Fibroblast of skin of scalp (primary cell): ENCODE measurements at regions not wholly inside any gene's neighbourhood (a gene's known extent, or its start where the extent isn't known, plus 50 kb on each side); places are given as distances from the start of the nearest gene placed in this dataset.
"Not testable (repeated sequence)": the region's sequence is repeated elsewhere in the genome, so short reads cannot be mapped to it uniquely, and the experiment has no call there.

Experiments
- DNase-seq: peaks from one replicate; pipeline ENCODE4 v3.0.0-alpha.2; 2013

DNA sequence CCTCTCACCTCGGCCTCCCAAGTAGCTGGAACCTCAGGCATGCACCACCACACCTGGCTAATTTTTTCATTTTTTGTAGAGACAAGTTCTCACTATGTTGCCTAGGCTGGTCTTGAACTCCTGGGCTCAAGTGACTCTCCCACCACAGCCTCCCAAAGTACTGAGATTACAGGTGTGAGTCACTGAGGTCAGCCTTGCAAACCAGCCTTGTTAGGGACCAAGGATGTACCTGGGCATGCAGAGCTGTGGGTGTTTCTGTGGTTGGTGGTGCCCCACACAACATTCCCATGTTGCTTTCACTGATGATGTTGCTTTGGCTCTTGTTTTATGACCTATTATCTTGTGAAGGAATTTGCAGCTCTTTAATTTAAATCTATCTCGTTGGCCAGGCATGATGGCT is 54.8 kb downstream of the OTUD1 start:
- DNase-seq = no peak

DNA sequence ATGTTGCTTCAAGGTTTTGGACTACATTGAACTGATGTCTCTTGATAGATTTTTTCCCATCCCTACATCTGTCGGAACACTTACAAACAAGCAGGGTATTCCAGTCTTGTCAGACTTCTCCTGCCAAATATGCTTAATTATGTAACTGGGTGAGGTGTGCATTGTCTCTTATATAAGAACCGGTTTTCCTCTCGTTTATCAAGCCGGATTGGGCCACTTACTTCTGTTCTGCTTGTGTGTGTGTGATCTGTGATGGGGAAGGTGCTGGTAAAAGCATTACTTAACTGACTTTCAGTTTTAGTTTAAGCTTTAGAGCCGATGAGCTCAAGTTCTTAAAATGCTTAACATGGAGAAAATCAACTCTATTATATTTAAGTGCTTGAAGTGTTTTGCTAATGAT is 57.9 kb downstream of the OTUD1 start:
- DNase-seq = no peak

DNA sequence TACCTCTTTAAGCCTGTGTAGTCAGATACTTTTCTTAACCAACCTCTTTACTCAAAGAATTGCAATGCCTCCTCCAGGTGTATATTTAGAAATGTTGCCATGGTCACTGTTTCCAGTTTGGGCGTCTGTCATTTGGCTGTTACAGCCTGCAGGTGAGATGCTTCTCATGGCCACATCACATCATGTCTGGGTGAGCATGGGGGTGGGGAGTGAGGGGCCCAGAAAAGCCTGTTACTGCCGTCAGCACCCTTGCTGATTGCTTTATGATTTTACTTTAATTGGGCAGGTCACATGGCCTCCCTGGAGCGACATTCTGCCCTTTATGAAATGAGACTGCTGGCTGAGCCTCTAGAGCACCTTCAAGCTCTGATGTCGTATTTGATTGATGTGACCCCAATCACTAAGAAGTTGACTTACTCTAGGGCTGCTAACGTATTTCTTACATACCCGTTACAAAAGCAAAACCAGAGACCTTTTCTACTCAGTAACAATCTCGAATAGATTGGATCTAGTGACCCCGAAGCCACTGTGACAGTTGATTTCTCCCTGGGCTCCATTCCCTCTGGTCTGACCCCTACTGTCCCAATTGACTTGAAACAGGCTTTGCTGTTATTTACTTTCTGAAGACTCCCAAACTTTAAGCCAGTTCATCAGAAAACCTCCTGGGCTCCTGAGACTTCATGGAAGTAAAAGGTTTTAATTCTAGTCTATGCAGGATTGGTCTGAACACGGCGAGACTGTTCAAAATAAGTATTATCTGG is 60.7 kb downstream of the OTUD1 start:
- DNase-seq = no peak

DNA sequence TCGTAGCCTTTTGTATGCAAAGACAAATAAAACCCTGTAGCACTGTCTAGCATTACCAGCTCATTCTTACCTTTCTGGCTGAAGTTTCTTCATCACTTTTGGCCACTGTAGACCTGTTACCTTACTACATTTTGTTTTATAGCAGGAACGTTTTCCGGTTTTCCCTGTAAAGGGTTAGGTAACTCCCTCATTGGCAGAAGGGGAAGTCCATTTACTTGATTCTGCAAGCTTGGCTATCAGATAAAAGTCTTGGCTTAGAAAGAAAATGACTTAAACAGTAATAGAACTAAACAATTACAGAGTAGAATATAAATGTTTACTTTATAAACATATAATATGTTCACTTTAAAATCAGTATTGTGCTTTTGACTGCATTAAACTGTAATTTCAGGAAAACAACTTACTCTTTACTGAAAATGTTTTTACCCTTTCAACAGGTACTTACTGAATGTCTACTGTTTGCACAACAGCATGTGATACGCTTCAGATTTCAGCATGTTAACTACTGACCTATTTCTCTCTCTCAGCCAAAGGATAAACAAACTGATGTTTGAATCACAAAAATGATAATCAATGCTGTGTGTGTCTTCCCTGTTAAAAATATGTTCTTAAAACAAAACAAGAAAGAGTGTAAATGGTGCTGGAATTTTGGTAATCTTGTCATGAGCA is 67.1 kb downstream of the OTUD1 start:
- no peak for DNase-seq

DNA sequence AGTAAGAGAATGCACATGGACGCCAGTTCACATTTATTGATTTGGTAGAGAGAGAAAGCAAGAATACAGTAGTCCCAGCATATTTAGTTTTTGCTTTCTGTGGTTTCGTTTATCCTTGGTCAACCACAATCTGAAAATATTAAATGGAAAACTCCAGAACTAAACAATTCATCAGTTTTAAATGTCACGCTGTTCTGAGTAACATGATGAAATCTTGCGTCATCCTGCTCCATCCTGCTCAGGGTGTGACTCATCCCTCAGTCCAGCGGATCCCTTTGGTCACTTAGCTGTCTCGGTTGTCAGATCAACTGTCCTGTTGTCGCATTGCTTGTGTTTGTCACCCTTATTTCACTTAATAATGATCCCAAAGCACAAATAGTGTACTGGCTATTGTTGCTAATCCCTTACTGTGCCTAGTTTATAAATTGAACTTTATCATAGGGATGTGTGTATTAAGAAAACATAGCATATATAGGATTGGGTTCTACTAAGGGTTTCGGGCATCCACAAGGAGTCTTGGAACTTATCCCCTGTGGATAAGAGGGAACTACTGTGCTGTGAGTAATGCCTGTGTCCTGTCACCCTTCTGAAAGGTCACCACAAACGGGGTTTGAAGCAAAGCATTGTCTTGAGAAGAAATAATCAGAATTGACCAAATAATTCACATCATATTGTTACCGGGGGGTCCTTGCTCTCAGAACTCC is 73.6 kb downstream of the OTUD1 start:
- peak; percentile 38 for DNase-seq

DNA sequence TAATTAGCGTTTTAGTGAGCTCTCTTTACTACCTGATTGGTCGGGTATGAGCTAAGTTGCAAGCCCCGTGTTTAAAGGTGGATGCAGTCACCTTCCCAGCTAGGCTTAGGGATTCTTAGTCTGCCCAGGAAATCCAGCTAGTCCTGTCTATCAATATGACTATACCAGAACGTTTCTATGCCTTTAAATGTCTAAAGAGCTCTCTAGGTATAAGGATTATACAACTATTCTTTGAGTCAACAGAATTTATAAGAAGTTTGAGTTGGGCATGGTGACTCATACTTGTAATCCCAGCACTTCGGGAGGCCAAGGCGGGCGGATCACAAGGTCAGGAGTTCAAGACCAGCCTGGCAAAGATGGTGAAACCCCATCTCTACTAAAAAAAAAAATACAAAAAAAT is 74.7 kb downstream of the OTUD1 start:
- not testable (repeated sequence) for DNase-seq

DNA sequence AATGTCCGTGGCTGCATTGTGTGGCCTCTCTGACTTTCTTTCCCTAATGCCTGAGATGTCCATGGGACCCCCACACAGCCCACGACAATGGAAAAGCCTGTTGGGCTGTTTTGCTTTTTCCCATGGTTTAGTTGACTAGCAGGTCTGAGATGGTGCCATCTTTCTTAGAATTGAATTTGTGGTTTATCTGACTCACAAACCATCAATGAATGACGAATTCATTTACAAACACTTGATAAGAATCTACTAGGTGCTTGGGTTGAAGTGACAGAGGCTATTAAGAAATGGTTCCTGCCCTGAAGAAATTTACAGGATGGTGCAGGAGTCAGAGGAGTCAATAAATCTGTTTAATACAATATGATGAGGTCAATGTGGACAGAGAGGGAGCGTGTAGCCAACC is 75.4 kb downstream of the OTUD1 start:
- no peak for DNase-seq

DNA sequence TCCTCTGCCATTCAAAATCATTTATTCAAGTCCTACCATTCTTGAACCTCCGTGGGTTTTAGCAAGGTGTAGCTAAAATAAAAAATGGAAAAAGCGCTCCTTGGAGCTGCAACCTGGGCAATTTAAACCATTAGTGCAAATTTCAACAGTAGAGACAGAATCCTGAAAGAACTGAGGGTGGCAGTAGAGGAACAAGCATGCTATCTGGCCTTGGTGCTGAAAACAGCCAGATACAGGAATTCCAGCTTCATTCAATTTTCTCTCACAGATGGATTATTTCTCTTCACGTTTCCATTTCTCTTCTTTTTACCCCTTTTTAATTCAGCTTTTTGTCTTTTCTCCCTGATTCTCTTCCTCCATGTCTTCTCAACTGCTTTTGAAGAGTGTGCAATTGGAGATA is 77.7 kb downstream of the OTUD1 start:
- DNase-seq = peak; percentile 17

DNA sequence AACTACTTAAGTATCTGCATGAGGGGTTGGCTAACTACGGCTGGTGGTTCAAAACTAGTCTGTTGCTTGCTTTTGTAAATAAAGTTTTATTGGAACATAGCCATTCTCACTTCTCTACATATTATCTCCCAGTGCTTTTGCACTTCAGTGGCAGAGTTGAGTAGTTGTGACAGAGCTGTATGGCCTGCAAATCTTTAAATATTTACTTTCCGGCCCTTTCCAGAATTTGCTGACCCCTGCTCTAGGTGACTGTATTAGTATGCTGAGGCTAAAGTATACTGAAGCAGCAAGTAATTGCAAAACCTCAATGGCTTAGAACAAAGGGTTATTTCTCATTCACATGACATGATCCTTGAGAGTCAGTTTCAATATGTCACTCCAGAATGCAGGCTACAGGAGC is 78.3 kb downstream of the OTUD1 start:
- no peak for DNase-seq

DNA sequence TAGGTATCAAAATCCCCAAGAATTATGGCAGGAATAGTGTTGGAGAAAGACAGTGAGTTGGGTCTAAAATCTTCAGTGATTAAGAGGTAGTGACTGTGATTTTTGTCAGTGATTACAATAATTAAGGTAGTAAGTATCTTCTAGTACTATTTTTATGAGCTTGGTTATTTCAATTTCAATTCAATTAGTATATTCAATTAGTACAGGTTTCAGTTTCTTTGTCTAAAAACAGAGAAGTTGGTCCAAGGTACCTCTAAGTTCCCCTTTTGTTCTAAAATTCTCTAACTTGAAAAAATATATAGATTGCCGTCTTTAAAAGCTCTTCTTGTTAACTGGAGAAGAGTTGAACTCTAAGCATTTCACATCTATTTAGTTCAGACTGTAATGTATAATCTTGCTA is 82.9 kb downstream of the OTUD1 start:
- no peak for DNase-seq

DNA sequence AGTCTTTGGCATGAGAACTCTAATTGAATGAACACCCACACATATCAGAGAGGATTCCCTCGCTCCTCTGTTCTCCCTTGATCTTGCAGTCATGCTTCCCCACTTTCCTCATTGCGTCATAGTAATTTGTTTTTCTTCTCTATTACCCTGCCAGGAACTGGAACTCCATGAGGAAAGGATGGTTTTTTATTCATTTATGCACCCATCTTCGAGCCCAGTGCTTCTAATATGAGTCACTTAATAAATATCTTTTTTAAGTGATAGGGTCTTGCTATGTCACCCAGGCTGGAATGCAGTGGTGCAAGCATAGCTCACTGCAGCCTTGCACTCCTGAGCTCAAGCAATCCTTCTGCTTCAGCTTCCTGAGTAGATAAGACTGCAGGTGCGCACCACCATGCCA is 83.5 kb downstream of the OTUD1 start:
- DNase-seq = no peak

DNA sequence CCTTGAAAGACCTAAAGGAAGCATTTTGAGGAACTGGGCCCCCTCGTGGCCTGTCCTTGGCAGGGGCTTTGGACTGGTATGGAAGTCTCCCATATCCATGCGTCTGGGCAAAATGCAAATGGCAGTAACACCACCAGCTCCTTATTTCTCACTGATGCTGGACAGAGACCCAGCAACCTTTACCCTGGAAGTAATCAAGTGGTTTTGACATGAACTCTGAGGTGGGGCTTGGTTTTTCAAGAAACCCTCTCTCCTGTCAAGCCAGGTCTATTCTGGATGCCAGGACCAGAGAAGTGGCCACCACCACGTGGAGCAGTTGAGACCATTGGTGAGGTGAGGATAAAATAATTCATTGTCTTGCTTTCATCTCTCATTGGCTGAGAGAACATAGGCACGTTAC is 84.4 kb downstream of the OTUD1 start:
- no peak for DNase-seq

DNA sequence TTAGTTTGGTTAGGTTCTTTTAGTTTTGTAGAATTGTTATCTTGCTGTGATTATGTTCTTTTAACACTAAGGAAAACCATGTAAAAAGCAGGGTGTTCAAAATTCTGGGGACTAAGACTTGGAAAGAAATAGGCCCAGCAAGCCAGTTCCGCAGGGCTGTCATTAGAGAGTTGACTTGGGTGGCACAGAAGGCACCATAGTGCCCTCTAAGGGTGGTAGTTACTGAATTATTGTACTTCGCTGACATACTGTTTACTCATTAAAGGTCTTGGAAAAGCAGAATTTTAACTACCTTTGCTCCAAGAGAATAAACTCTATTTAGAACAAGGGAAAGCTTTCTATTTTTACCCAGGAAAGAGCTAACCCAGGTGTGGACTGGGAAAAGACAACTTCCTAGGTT is 86.5 kb downstream of the OTUD1 start:
- peak; percentile 5 for DNase-seq

DNA sequence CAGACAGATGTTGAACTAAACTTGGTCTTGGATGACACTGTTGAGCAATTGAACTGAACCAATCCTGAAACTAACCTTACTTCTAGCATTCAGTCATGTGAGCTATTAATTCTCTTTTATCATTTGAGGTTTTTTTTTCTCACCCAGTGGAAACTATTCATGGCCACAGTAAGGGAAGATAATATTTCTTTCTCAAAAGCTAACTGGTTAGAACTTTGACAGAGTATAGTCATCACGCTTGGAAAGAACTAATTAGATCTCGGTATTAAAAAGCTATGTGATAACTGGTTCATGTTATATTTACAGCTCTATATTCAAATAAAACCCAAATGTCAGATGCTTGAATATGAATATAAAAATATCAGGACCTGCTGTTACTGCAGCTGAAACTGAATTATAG is 89.5 kb downstream of the OTUD1 start:
- no peak for DNase-seq

DNA sequence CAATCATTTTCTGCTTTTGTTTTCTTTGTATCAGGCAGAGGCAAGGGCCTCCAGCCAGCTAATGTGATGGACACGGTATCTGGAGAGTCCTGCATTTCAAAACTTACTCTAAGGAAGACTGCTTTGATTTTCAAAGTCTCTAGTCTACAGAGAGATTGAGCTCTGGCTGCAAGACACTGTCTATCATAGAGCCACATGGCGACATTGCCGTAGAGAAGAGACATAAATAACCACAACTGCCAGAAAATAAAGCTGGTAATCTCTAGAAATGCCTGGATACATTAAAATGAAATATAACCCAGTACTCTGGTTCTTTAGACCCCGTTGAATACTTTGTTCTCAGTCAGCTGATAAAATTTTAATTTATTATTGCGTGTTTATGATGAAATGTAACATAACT is 90.8 kb downstream of the OTUD1 start:
- DNase-seq = no peak

DNA sequence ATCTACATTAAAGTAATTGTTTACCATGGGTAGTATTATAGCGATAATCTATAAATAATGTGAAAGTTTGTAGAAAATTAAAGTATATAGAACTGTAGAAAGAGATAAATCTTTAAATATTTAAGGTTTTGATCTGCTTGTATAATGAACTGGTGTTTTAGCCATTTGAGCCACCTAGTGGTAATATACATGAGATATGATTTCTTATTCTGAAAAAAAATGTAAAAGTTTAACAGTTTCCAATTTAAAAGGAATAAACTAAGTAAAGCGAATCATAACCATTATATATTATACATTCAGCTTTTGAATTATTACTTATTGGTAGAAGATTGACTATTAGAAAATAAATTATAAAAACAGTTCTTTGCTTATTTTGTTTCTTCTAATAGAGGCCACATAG is 91.2 kb downstream of the OTUD1 start:
- DNase-seq = peak; percentile 6

DNA sequence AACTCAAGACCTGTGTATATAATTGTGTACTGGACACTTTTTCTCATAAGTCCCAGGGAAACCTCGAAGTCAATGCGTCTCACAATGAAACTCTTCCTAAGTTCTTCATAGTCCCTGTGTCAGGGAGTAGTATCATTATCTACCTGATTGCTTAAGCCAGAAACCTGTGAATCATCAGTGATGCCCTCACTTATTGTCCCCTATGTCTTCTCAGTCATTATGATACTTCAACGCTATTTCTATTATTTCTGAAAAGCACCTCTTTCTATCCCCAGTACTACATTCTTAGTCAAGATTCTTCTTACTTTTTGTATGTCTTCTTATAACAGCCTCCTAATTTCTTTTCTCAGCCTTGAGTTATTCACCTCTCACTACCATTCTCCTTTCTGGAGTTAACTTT is 94.3 kb downstream of the OTUD1 start:
- no peak for DNase-seq

DNA sequence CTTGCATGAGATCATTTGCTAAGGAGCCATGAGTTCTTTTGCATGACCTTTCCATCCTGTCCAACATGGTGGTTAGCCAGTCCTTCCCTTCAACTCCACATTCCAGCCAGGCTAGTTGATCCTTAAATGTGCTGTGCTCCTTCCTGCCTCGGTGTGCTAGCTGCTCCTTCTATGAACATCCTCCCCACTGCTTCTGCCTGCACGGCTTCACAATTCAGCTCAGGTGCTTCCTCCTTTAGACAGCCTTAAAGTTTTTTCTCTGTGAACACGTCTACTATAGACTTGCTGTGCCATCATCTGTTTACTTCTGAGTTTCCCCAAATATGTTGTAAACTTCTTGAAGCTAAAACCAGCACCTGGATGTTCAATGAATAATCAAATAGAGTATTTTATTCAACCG is 95.5 kb downstream of the OTUD1 start:
- DNase-seq = no peak

DNA sequence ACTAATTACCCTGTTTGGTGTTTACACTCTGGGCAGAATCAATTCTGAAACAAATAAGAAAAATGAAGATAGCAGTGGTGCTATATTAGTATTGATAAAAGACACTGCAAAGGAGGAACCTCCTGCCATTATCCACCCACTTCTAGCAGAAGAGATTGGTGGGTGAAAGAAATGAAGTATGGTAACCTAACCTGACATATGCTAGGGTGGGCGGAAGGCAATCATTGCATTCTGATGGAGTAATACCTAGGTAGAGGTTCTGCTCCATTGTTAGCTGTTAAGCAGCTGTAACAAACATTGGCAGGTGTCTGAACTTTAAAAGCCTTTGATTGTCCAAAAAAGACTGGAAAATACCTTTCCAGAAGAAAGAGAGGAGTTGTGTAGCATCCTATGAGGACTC is 95.9 kb downstream of the OTUD1 start:
- no peak for DNase-seq

DNA sequence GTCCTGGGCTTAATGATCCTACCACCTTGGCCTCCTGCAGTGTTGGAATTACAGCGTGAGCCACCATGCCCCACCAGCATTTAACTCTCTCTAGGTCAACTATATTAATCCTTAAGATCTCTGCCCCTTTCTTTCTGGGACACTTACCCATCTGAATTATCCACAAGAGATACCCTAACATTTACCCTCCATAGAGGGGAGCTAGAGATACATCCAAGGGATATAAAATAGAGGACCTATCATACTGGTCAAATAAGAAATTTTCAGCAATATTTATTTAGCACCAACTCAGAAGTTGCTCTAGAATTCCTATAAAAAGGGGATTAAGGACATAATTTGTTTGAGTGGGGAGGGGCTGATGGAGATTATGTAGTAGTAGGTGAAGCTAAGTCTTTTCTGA is 96.5 kb downstream of the OTUD1 start:
- no peak for DNase-seq

DNA sequence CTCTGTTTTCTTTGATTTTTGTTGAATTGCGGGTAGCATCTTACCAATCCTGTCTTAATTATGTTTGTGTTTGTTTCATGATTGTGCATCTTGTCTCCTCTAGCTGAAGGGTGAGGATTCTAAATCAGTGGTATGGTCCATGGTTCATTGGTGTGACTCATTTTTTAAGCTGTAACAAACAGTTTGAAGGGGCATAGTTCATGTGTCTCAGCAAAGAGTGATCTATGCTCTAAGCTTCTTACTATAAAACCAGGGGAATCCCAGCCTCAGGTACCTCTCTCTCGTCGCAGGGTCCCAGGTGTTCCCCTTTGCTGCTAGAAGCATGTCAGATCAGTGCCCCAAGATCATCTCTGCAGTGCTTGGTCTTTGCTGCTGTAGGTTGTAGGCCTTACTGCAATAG is 100.1 kb downstream of the OTUD1 start:
- no peak for DNase-seq

DNA sequence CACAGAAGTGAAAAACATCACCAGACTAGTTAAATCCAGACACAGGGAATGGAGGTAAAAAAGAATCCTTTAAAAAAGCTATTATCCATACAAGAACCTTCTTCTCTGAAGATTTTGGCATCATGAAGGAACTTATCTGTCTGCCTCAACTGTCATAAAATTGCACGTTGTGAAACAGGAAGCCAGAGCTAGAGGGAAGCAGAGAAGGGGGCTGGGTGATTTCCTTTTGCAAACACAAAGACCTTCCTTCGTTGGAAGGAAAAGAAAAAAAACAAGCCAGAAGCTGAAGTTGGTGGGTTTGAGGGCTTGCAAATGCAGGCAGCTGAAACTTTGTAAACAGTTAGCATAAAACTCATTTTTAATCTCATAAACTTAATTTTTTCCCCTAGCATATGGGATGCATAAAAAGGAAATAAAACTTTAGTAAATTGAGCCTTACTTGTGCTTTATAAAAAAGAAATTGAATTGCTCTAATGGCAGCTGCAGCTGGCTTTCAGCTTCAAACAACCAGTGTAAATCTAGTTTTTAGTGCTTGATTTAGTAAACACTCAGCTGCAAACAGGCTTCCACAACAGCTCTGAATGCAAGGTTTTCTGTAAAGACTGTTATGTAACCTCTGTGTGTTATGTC is 101.6 kb downstream of the OTUD1 start:
- DNase-seq = no peak

DNA sequence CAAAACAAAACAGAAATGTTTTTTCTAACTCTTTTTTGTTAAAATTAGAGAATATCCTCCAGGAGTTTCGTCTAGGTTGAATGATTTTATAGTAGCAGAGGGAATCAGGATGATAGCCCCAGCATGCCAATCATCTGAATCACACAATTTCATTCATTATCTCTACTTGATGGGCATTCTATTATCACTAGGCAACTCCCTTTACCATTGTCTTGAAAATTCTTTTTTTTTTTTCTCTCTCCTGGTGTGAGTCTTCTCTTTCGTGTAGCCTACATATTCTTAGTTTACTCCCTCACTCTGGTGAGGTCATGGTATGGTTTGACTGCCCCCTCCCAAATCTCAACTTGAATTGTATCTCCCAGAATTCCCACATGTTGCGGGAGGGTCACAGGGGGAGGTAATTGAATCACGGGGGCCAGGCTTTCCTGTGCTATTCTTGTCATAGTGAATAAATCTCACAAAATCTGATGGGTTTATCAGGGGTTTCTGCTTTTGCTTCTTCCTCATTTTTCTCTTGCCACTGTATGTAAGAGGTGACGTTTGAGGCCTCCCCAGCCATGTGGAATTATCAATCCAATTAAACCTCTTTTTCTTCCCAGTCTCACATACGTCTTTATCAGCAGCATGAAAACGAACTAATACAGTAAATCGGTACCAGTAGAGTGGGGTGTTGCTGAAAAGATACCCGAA is 105.0 kb downstream of the OTUD1 start:
- DNase-seq = no peak
